ENCODE measurements at regions not wholly inside any gene's neighbourhood (a gene's known extent, or its start where the extent isn't known, plus 50 kb on each side); places are given as distances from the start of the nearest gene placed in this dataset.

GRCh38 chr6:27809939-27810767, 102.0 kb downstream of the OR2B2 start (continued):
- no peak for TF ChIP-seq CSRNP2 (CRISPR knock-in tag; conservative IDR thresholded peaks at IDR 0.05; ENCODE audit: low read depth)
- no peak for TF ChIP-seq NBN (conservative IDR thresholded peaks at IDR 0.05)
- peak; percentile 96 for TF ChIP-seq ZSCAN21 (CRISPR knock-in tag; IDR thresholded peaks at IDR 0.05; ENCODE audit: borderline replicate concordance)
- TF ChIP-seq ZBTB44 (CRISPR knock-in tag; IDR thresholded peaks at IDR 0.05): no peak
- TF ChIP-seq, protein P1, sequence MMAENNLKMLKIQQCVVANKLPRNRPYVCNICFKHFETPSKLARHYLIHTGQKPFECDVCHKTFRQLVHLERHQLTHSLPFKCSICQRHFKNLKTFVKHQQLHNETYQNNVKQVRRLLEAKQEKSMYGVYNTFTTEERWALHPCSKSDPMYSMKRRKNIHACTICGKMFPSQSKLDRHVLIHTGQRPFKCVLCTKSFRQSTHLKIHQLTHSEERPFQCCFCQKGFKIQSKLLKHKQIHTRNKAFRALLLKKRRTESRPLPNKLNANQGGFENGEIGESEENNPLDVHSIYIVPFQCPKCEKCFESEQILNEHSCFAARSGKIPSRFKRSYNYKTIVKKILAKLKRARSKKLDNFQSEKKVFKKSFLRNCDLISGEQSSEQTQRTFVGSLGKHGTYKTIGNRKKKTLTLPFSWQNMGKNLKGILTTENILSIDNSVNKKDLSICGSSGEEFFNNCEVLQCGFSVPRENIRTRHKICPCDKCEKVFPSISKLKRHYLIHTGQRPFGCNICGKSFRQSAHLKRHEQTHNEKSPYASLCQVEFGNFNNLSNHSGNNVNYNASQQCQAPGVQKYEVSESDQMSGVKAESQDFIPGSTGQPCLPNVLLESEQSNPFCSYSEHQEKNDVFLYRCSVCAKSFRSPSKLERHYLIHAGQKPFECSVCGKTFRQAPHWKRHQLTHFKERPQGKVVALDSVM (CRISPR knock-in tag; IDR thresholded peaks at IDR 0.05): peak; percentile 55; the same call in 1 of the 2 replicates
- TF ChIP-seq EZH2 (conservative IDR thresholded peaks at IDR 0.05; ENCODE audit: low read depth, low read length): no peak
- TF ChIP-seq KLF11 (CRISPR knock-in tag; IDR thresholded peaks at IDR 0.05): peak; percentile 59; the same call in 1 of the 2 replicates
- TF ChIP-seq ZNF792 (CRISPR knock-in tag; IDR thresholded peaks at IDR 0.05): peak; percentile 86
- TF ChIP-seq GPBP1L1 (CRISPR knock-in tag; IDR thresholded peaks at IDR 0.05): no peak
- peak in 1 of 2 experiments; percentile 33; a peak in 1 of 4 replicates for TF ChIP-seq EP300 (IDR thresholded peaks at IDR 0.05; ENCODE audit: low read depth in 2 of 2, low read length in 2 of 2)
- peak; percentile 42; the same call in 1 of the 2 replicates for TF ChIP-seq EP300 (CRISPR knock-in tag; IDR thresholded peaks at IDR 0.05; ENCODE audit: borderline replicate concordance)
- TF ChIP-seq TOPORS (CRISPR knock-in tag; IDR thresholded peaks at IDR 0.05): peak; percentile 68
- peak; percentile 96 for TF ChIP-seq ZNF709 (CRISPR knock-in tag; IDR thresholded peaks at IDR 0.05)
- TF ChIP-seq GABPA (IDR thresholded peaks at IDR 0.05; ENCODE audit: low read depth, low read length): no peak
- TF ChIP-seq GABPA (CRISPR knock-in tag; IDR thresholded peaks at IDR 0.05; ENCODE audit: low read depth): no peak
- TF ChIP-seq ZNF274 (CRISPR knock-in tag; IDR thresholded peaks at IDR 0.05): peak; percentile 98
- no peak for TF ChIP-seq ZNF615 (CRISPR knock-in tag; IDR thresholded peaks at IDR 0.05; ENCODE audit: borderline replicate concordance)
- TF ChIP-seq ZEB1 (IDR thresholded peaks at IDR 0.05; ENCODE audit: insufficient replicate concordance, low read depth): no peak
- TF ChIP-seq AHR (CRISPR knock-in tag; IDR thresholded peaks at IDR 0.05): peak; percentile 58; the same call in 1 of the 2 replicates
- TF ChIP-seq SSRP1 (CRISPR knock-in tag; IDR thresholded peaks at IDR 0.05): peak; percentile 90
- no peak for TF ChIP-seq NR2F6 (IDR thresholded peaks at IDR 0.05)
- TF ChIP-seq NR2F6 (CRISPR knock-in tag; IDR thresholded peaks at IDR 0.05): peak; percentile 12; the same call in 1 of the 2 replicates
- TF ChIP-seq ONECUT2 (CRISPR knock-in tag; IDR thresholded peaks at IDR 0.05): 0 out of 2 replicates have a peak, but pooled peaks have one; percentile 54
- TF ChIP-seq, protein P2, sequence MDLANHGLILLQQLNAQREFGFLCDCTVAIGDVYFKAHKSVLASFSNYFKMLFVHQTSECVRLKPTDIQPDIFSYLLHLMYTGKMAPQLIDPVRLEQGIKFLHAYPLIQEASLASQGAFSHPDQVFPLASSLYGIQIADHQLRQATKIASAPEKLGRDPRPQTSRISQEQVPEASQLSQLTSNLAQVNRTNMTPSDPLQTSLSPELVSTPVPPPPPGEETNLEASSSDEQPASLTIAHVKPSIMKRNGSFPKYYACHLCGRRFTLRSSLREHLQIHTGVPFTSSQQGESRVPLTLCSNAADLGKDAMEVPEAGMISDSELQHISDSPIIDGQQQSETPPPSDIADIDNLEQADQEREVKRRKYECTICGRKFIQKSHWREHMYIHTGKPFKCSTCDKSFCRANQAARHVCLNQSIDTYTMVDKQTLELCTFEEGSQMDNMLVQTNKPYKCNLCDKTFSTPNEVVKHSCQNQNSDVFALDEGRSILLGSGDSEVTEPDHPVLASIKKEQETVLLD (CRISPR knock-in tag; IDR thresholded peaks at IDR 0.05; ENCODE audit: low read depth): no peak

All from HepG2 (cell line).